GM12878 (cell line): ENCODE measurements at regions not wholly inside any gene's neighbourhood (a gene's known extent, or its start where the extent isn't known, plus 50 kb on each side); places are given as distances from the start of the nearest gene placed in this dataset.

Experiments used
- ATF3 ChIP-seq: IDR thresholded peaks from 2 replicates; pipeline ENCODE4 v1.6.1; 2011; ENCODE audit warnings: low read depth, mild to moderate bottlenecking, low read length, moderate library complexity, borderline replicate concordance; ENCODE audit errors: extremely low read depth
- CEBPB ChIP-seq, 2 experiments: fragments of 150-350 bp in 1 of 2; IDR thresholded peaks; 2 replicates each; pipeline ENCODE4 v1.6.1; 2012 to 2014; ENCODE audit warnings: low read depth in 2 of 2, low read length in 2 of 2, borderline replicate concordance in 1 of 2, inconsistent platforms in 1 of 2
- CTCF ChIP-seq, 3 experiments: IDR thresholded peaks in 2 of 3; conservative IDR thresholded peaks in 1 of 3; 2 replicates each; pipeline ENCODE4 v1.5.1; 2011; ENCODE audit warnings: low read depth in 3 of 3, low read length in 3 of 3, mild to moderate bottlenecking in 3 of 3, control low read depth in 2 of 3, moderate library complexity in 2 of 3, inconsistent platforms in 1 of 3, mixed read lengths in 1 of 3; ENCODE audit not compliant: control insufficient read depth in 2 of 3, insufficient read depth in 1 of 3; ENCODE audit errors: extremely low read depth in 1 of 3
- ELK1 ChIP-seq: IDR thresholded peaks from 2 replicates; pipeline ENCODE4 v1.6.1; 2012; ENCODE audit warnings: low read depth, low read length, improper control_type of control experiment
- EP300 ChIP-seq, 2 experiments: fragments of 150-350 bp in 1 of 2; IDR thresholded peaks; 2 replicates each; pipeline ENCODE4 v1.6.1; 2011 to 2012; ENCODE audit warnings: low read depth in 2 of 2, low read length in 2 of 2, borderline replicate concordance in 1 of 2, improper control_type of control experiment in 1 of 2, inconsistent platforms in 1 of 2; ENCODE audit not compliant: control insufficient read depth in 1 of 2
- EZH2 ChIP-seq: IDR thresholded peaks from 2 replicates; pipeline ENCODE4 v1.6.1; 2012; ENCODE audit warnings: low read depth, mild to moderate bottlenecking, control low read depth, inconsistent platforms, low read length, borderline replicate concordance; ENCODE audit not compliant: control insufficient read depth
- JUNB ChIP-seq: IDR thresholded peaks from 2 replicates; pipeline ENCODE4 v1.6.1; 2016; ENCODE audit warnings: antibody characterized with exemption, mild to moderate bottlenecking
- NR2F1 ChIP-seq: fragments of 450-650 bp; conservative IDR thresholded peaks from 2 replicates; pipeline ENCODE4 v1.6.1; 2017; ENCODE audit warnings: mild to moderate bottlenecking
- POLR2A ChIP-seq: IDR thresholded peaks from 2 replicates; pipeline ENCODE4 v1.6.1; 2011; ENCODE audit warnings: low read depth, mild to moderate bottlenecking, low read length
- POLR2AphosphoS5 ChIP-seq: IDR thresholded peaks from 2 replicates; pipeline ENCODE4 v1.6.1; 2011; ENCODE audit warnings: mild to moderate bottlenecking, low read length, inconsistent platforms
- RAD21 ChIP-seq: IDR thresholded peaks from 2 replicates; pipeline ENCODE4 v1.6.1; 2011; ENCODE audit warnings: mild to moderate bottlenecking, low read depth, low read length, moderate library complexity; ENCODE audit not compliant: insufficient read depth
- RBBP5 ChIP-seq: fragments of 200-600 bp; sonication (generic); conservative IDR thresholded peaks from 2 replicates; pipeline ENCODE4 v1.6.1; 2016
- RCOR1 ChIP-seq: conservative IDR thresholded peaks from 2 replicates; pipeline ENCODE4 v1.6.1; 2012; ENCODE audit warnings: low read depth, low read length, improper control_type of control experiment
- TAF1 ChIP-seq: IDR thresholded peaks from 2 replicates; pipeline ENCODE4 v1.6.1; 2011; ENCODE audit warnings: mild to moderate bottlenecking, low read depth, low read length, borderline replicate concordance

- TF ChIP-seq ELK1 (no peak), POLR2A (no peak), RCOR1 (no peak), RAD21 (no peak), CEBPB (IDR thresholded peaks at IDR 0.05; ENCODE audit: borderline replicate concordance in 1 of 2, low read depth in 2 of 2, low read length in 2 of 2) (no peak), JUNB (no peak), NR2F1 (no peak), EZH2 (no peak), POLR2AphosphoS5 (no peak), ATF3 (no peak), EP300 (IDR thresholded peaks at IDR 0.05; ENCODE audit: borderline replicate concordance in 1 of 2, control insufficient read depth in 1 of 2, low read depth in 2 of 2, low read length in 2 of 2) (no peak), CTCF (IDR thresholded peaks at IDR 0.05 in 2 of 3, conservative IDR thresholded peaks at IDR 0.05 in 1 of 3; ENCODE audit: control insufficient read depth in 2 of 3, extremely low read depth in 1 of 3, insufficient read depth in 1 of 3, low read depth in 3 of 3, low read length in 3 of 3) (no peak), TAF1 (no peak), RBBP5 (no peak)
These were observed 330.0 kb downstream of the BARHL2 start for GRCh38 chr1:90386899-90387720.
